ENCODE measurements at regions not wholly inside any gene's neighbourhood (a gene's known extent, or its start where the extent isn't known, plus 50 kb on each side); places are given as distances from the start of the nearest gene placed in this dataset.

GRCh38 chr1:239322369-239322768, 64.0 kb upstream of the CHRM3 start:
- DNase-seq (ENCODE audit: extremely low read depth in 1 of 2, low read depth in 1 of 2): no peak

- DNase-seq (ENCODE audit: extremely low read depth in 1 of 2, low read depth in 1 of 2): no peak
These were observed 64.5 kb upstream of the CHRM3 start for GRCh38 chr1:239321877-239322276.

- DNase-seq (ENCODE audit: extremely low read depth in 1 of 2, low read depth in 1 of 2): no peak
These were observed 68.4 kb upstream of the CHRM3 start for GRCh38 chr1:239317948-239318347.

GRCh38 chr1:239315631-239316217, 70.6 kb upstream of the CHRM3 start:
- no peak for DNase-seq (ENCODE audit: extremely low read depth in 1 of 2, low read depth in 1 of 2)

- no peak for DNase-seq (ENCODE audit: extremely low read depth in 1 of 2, low read depth in 1 of 2)
These were observed 75.0 kb upstream of the CHRM3 start for GRCh38 chr1:239311331-239311730.

- no peak for DNase-seq (ENCODE audit: extremely low read depth in 1 of 2, low read depth in 1 of 2)
These were observed 77.6 kb upstream of the CHRM3 start for GRCh38 chr1:239308701-239309333.

- DNase-seq (ENCODE audit: extremely low read depth in 1 of 2, low read depth in 1 of 2): no peak
These were observed 78.5 kb upstream of the CHRM3 start for GRCh38 chr1:239307886-239308285.

GRCh38 chr1:239306426-239306825, 79.9 kb upstream of the CHRM3 start:
- DNase-seq (ENCODE audit: extremely low read depth in 1 of 2, low read depth in 1 of 2): no peak

GRCh38 chr1:239303289-239303688, 83.1 kb upstream of the CHRM3 start:
- DNase-seq (ENCODE audit: extremely low read depth in 1 of 2, low read depth in 1 of 2): no peak

GRCh38 chr1:239302696-239303095, 83.7 kb upstream of the CHRM3 start:
- no peak for DNase-seq (ENCODE audit: extremely low read depth in 1 of 2, low read depth in 1 of 2)

- DNase-seq (ENCODE audit: extremely low read depth in 1 of 2, low read depth in 1 of 2): no peak
These were observed 85.1 kb upstream of the CHRM3 start for GRCh38 chr1:239301251-239301650.

- no peak for DNase-seq (ENCODE audit: extremely low read depth in 1 of 2, low read depth in 1 of 2)
These were observed 88.5 kb upstream of the CHRM3 start for GRCh38 chr1:239297910-239298309.

- no peak for DNase-seq (ENCODE audit: extremely low read depth in 1 of 2, low read depth in 1 of 2)
These were observed 92.8 kb upstream of the CHRM3 start for GRCh38 chr1:239293350-239294110.

GRCh38 chr1:239288820-239289554, 97.4 kb upstream of the CHRM3 start:
- DNase-seq (ENCODE audit: extremely low read depth in 1 of 2, low read depth in 1 of 2): no peak

- DNase-seq (ENCODE audit: extremely low read depth in 1 of 2, low read depth in 1 of 2): no peak
These were observed 99.1 kb upstream of the CHRM3 start for GRCh38 chr1:239287296-239287695.

- DNase-seq (ENCODE audit: extremely low read depth in 1 of 2, low read depth in 1 of 2): no peak
These were observed 103.2 kb upstream of the CHRM3 start for GRCh38 chr1:239283216-239283615.

GRCh38 chr1:239282411-239282810, 104.0 kb upstream of the CHRM3 start:
- DNase-seq (ENCODE audit: extremely low read depth in 1 of 2, low read depth in 1 of 2): no peak

- DNase-seq (ENCODE audit: extremely low read depth in 1 of 2, low read depth in 1 of 2): no peak
These were observed 110.3 kb upstream of the CHRM3 start for GRCh38 chr1:239276051-239276450.

- DNase-seq (ENCODE audit: extremely low read depth in 1 of 2, low read depth in 1 of 2): no peak
These were observed 112.0 kb upstream of the CHRM3 start for GRCh38 chr1:239274242-239274830.

GRCh38 chr1:239270509-239270908, 115.9 kb upstream of the CHRM3 start:
- DNase-seq (ENCODE audit: extremely low read depth in 1 of 2, low read depth in 1 of 2): no peak

GRCh38 chr1:239269706-239270105, 116.7 kb upstream of the CHRM3 start:
- no peak for DNase-seq (ENCODE audit: extremely low read depth in 1 of 2, low read depth in 1 of 2)

Data from activated CD8-positive, alpha-beta memory T cell treated with anti-CD3 and anti-CD28 coated beads for 1 hour (primary cell).